GM13976 (cell line): ENCODE measurements at regions not wholly inside any gene's neighbourhood (a gene's known extent, or its start where the extent isn't known, plus 50 kb on each side); places are given as distances from the start of the nearest gene placed in this dataset.

Source experiments
- DNase-seq: peaks from one replicate; pipeline ENCODE4 v3.0.0; 2012; ENCODE audit warnings: low spot score
- CTCF ChIP-seq: IDR thresholded peaks from 2 replicates; pipeline ENCODE4 v1.5.1; 2012; ENCODE audit warnings: borderline replicate concordance, mild to moderate bottlenecking; ENCODE audit not compliant: insufficient read depth; ENCODE audit errors: extremely low read depth, missing control alignments, control extremely low read depth
- in situ Hi-C: fragments of 300-500 bp; cut with MboI; formaldehyde crosslinking; loops from one replicate; pipeline ENCODE4 v1.12.0; 2022; ENCODE audit warnings: low sequenced_read_pairs, mixed read lengths, inconsistent platforms; ENCODE audit not compliant: unreplicated experiment

GRCh38 chr5:3778000-3778550 lies 182.4 kb downstream of the IRX1 start:
- TF ChIP-seq CTCF, result no peak
- no peak for DNase-seq
- in situ Hi-C loops, result no loop called here

- in situ Hi-C loops, result no loop called here
- DNase-seq, result no peak
Observed at GRCh38 chr5:3778945-3779344, 183.3 kb downstream of the IRX1 start.

GRCh38 chr5:3780278-3780677 lies 184.6 kb downstream of the IRX1 start:
- DNase-seq, result no peak
- in situ Hi-C loops, result no loop called here
- no peak for TF ChIP-seq CTCF

More at GRCh38 chr5:3778945-3779344, 183.3 kb downstream of the IRX1 start:
- TF ChIP-seq CTCF, result no peak

GRCh38 chr5:3780907-3781306 lies 185.3 kb downstream of the IRX1 start:
- no peak for DNase-seq
- no peak for TF ChIP-seq CTCF
- in situ Hi-C loops, result no loop called here

GRCh38 chr5:3784854-3785253 lies 189.2 kb downstream of the IRX1 start:
- DNase-seq, result no peak
- TF ChIP-seq CTCF, result no peak
- in situ Hi-C loops, result no loop called here

- no peak for TF ChIP-seq CTCF
- in situ Hi-C loops, result no loop called here
- DNase-seq, result no peak
Observed at GRCh38 chr5:3786165-3786564, 190.5 kb downstream of the IRX1 start.

- in situ Hi-C loops, result no loop called here
- no peak for TF ChIP-seq CTCF
- DNase-seq, result no peak
Observed at GRCh38 chr5:3786891-3787430, 191.3 kb downstream of the IRX1 start.
